Panc1 (cell line): ENCODE measurements at regions not wholly inside any gene's neighbourhood (a gene's known extent, or its start where the extent isn't known, plus 50 kb on each side); places are given as distances from the start of the nearest gene placed in this dataset.
"Not testable (repeated sequence)": the region's sequence is repeated elsewhere in the genome, so short reads cannot be mapped to it uniquely, and the experiment has no call there.

ENCODE experiments used
- ATAC-seq: fragments of 200-7000 bp; cut with Tn5 transposase; 2 replicates; pipeline ENCODE4 v1.9.1; 2020; ENCODE audit warnings: mild to moderate bottlenecking, moderate library complexity
- BruUV-seq: library from RNA; stranded (reverse); fragments of 400-500 nt; replicated peaks from 2 replicates; lab custom pipeline; 2021; lab: Mats Ljungman, UMichigan
- CTCF ChIA-PET: fragments of 300-600 bp; sonication (Branson Sonifier 250); formaldehyde crosslinking; loops from one replicate; lab custom pipeline; 2022; ENCODE audit warnings: antibody characterized with exemption; lab: Charles Lee
- POLR2A ChIA-PET: fragments of 300-600 bp; sonication (Branson Sonifier 250); formaldehyde crosslinking; loops from one replicate; lab custom pipeline; 2022; ENCODE audit warnings: antibody characterized with exemption; lab: Charles Lee
- DNase-seq: peaks from one replicate; pipeline ENCODE4 v3.0.0-alpha.2; 2010; ENCODE audit warnings: low read depth, low spot score
- H3K27ac ChIP-seq: 2 replicates; pipeline ENCODE4 v1.5.1; 2011; ENCODE audit warnings: mild to moderate bottlenecking, low read length, inconsistent platforms
- H3K27me3 ChIP-seq: fragments of 200-500 bp; sonication (Bioruptor generic); 2 replicates; pipeline ENCODE4 v1.6.0; 2014; ENCODE audit warnings: low read length, inconsistent platforms; ENCODE audit not compliant: control insufficient read depth, insufficient read depth
- H3K36me3 ChIP-seq: fragments of 200-500 bp; sonication (Bioruptor generic); 2 replicates; pipeline ENCODE4 v1.5.1; 2014; ENCODE audit warnings: inconsistent platforms, mild to moderate bottlenecking, low read length, moderate library complexity; ENCODE audit not compliant: control insufficient read depth, insufficient read depth
- H3K4me1 ChIP-seq: 2 replicates; pipeline ENCODE4 v1.5.1; 2011; ENCODE audit warnings: inconsistent platforms, mild to moderate bottlenecking, low read length, moderate library complexity; ENCODE audit not compliant: control insufficient read depth, insufficient read depth
- H3K4me3 ChIP-seq, 2 experiments: 2 replicates each; pipeline ENCODE4 v1.5.1; 2011 to 2012; ENCODE audit warnings: low read depth in 2 of 2, low read length in 2 of 2, mild to moderate bottlenecking in 2 of 2, inconsistent platforms in 1 of 2, moderate library complexity in 1 of 2
- H3K9me3 ChIP-seq: fragments of 200-500 bp; sonication (Bioruptor generic); 2 replicates; pipeline ENCODE4 v1.5.1; 2014; ENCODE audit warnings: low read depth, mild to moderate bottlenecking, inconsistent platforms, low read length, moderate library complexity; ENCODE audit not compliant: control insufficient read depth, insufficient read depth
- in situ Hi-C: cut with HindIII; loops from 2 replicates; pipeline ENCODE4 v1.10.0; 2016; ENCODE audit warnings: low sequenced_read_pairs, low pct_unique_long_range_greater_than_20kb
- intact Hi-C: fragments of 100-400 bp; cut with micrococcal nuclease; formaldehyde crosslinking; loops from one replicate; pipeline ENCODE4 v1.10.0; 2022; ENCODE audit not compliant: unreplicated experiment

GRCh38 chr20:30515915-30516314 lies 741.5 kb upstream of the DEFB115 start:
- intact Hi-C loops, H3K9me3 ChIP-seq, CTCF ChIA-PET, H3K27ac ChIP-seq, H3K4me1 ChIP-seq, in situ Hi-C loops, H3K4me3 ChIP-seq, H3K36me3 ChIP-seq, POLR2A ChIA-PET, ATAC-seq, BruUV-seq, H3K27me3 ChIP-seq, DNase-seq: not testable (repeated sequence)

GRCh38 chr20:30518906-30519305 lies 738.6 kb upstream of the DEFB115 start:
- ATAC-seq, H3K4me3 ChIP-seq, H3K27ac ChIP-seq, POLR2A ChIA-PET, H3K9me3 ChIP-seq, H3K27me3 ChIP-seq, BruUV-seq, in situ Hi-C loops, DNase-seq, H3K4me1 ChIP-seq, CTCF ChIA-PET, H3K36me3 ChIP-seq, intact Hi-C loops: not testable (repeated sequence)

GRCh38 chr20:30521686-30522415 lies 735.6 kb upstream of the DEFB115 start:
- CTCF ChIA-PET, result interaction anchor here (0.6 kb wide), 1 partner anchor 979 kb away, joined by 3 read pairs; no protein-coding TSS in a partner anchor
- ATAC-seq, H3K9me3 ChIP-seq, BruUV-seq, intact Hi-C loops, H3K36me3 ChIP-seq, POLR2A ChIA-PET, H3K27ac ChIP-seq, DNase-seq, in situ Hi-C loops, H3K27me3 ChIP-seq, H3K4me1 ChIP-seq, H3K4me3 ChIP-seq: not testable (repeated sequence)

- BruUV-seq, in situ Hi-C loops: not testable (repeated sequence)
Observed at GRCh38 chr20:30524155-30524554, 733.3 kb upstream of the DEFB115 start.

GRCh38 chr20:30524761-30525160 lies 732.7 kb upstream of the DEFB115 start:
- BruUV-seq, in situ Hi-C loops, intact Hi-C loops: not testable (repeated sequence)

More at GRCh38 chr20:30524155-30524554, 733.3 kb upstream of the DEFB115 start:
- intact Hi-C loops, H3K27ac ChIP-seq, DNase-seq, H3K4me1 ChIP-seq, H3K36me3 ChIP-seq, H3K4me3 ChIP-seq, CTCF ChIA-PET, H3K27me3 ChIP-seq, ATAC-seq, H3K9me3 ChIP-seq: not testable (repeated sequence)
- POLR2A ChIA-PET, result interaction anchor here (0.6 kb wide), 1 partner anchor 19 kb away, joined by 3 read pairs; no protein-coding TSS in a partner anchor

GRCh38 chr20:30533653-30534052 lies 723.8 kb upstream of the DEFB115 start:
- in situ Hi-C loops, POLR2A ChIA-PET, H3K4me1 ChIP-seq, H3K36me3 ChIP-seq, DNase-seq, H3K9me3 ChIP-seq, BruUV-seq, ATAC-seq, intact Hi-C loops, H3K27me3 ChIP-seq, H3K27ac ChIP-seq: not testable (repeated sequence)
- CTCF ChIA-PET, result interaction anchor here (0.6 kb wide), 1 partner anchor 190 kb away, joined by 3 read pairs; no protein-coding TSS in a partner anchor
- H3K4me3 ChIP-seq, result peak overlapping the region in 1 of 2 experiments; percentile 10; a peak in 1 of 4 replicates

More at GRCh38 chr20:30524761-30525160, 732.7 kb upstream of the DEFB115 start:
- H3K4me3 ChIP-seq, H3K9me3 ChIP-seq, H3K27me3 ChIP-seq, DNase-seq, H3K4me1 ChIP-seq, H3K27ac ChIP-seq, H3K36me3 ChIP-seq, CTCF ChIA-PET, POLR2A ChIA-PET, ATAC-seq: not testable (repeated sequence)

GRCh38 chr20:30537459-30537858 lies 720.0 kb upstream of the DEFB115 start:
- ATAC-seq, result peak; percentile 93
- H3K4me1 ChIP-seq, H3K9me3 ChIP-seq, DNase-seq, CTCF ChIA-PET, H3K27me3 ChIP-seq, intact Hi-C loops, BruUV-seq, POLR2A ChIA-PET, H3K27ac ChIP-seq, H3K36me3 ChIP-seq, in situ Hi-C loops: not testable (repeated sequence)
- H3K4me3 ChIP-seq, result peak overlapping the region in 1 of 2 experiments; percentile 20; a peak in 1 of 4 replicates
